HUES48 (cell line): ENCODE measurements at regions not wholly inside any gene's neighbourhood (a gene's known extent, or its start where the extent isn't known, plus 50 kb on each side); places are given as distances from the start of the nearest gene placed in this dataset.

Experiments used
- H3K27ac ChIP-seq: one replicate; pipeline ENCODE4 v1.7.0; 2013; ENCODE audit warnings: low read depth, low read length, inconsistent platforms
- H3K27me3 ChIP-seq: 2 replicates; pipeline ENCODE4 v1.6.1; 2013; ENCODE audit warnings: mild to moderate bottlenecking, low read length; ENCODE audit not compliant: control insufficient read depth, insufficient read depth
- H3K36me3 ChIP-seq: 2 replicates; pipeline ENCODE4 v1.6.1; 2013; ENCODE audit warnings: low read length; ENCODE audit not compliant: control insufficient read depth, insufficient read depth
- H3K4me1 ChIP-seq: 2 replicates; pipeline ENCODE4 v1.6.1; 2013; ENCODE audit warnings: mild to moderate bottlenecking, low read length; ENCODE audit not compliant: control insufficient read depth, insufficient read depth
- H3K4me3 ChIP-seq: 2 replicates; pipeline ENCODE4 v1.5.1; 2013; ENCODE audit warnings: mild to moderate bottlenecking, low read depth, low read length
- H3K9ac ChIP-seq: 2 replicates; pipeline ENCODE4 v1.6.1; 2013; ENCODE audit warnings: mild to moderate bottlenecking, low read depth, low read length, moderate library complexity
- H3K9me3 ChIP-seq: 2 replicates; pipeline ENCODE4 v1.6.1; 2013; ENCODE audit warnings: low read length; ENCODE audit not compliant: control insufficient read depth, insufficient read depth

DNA sequence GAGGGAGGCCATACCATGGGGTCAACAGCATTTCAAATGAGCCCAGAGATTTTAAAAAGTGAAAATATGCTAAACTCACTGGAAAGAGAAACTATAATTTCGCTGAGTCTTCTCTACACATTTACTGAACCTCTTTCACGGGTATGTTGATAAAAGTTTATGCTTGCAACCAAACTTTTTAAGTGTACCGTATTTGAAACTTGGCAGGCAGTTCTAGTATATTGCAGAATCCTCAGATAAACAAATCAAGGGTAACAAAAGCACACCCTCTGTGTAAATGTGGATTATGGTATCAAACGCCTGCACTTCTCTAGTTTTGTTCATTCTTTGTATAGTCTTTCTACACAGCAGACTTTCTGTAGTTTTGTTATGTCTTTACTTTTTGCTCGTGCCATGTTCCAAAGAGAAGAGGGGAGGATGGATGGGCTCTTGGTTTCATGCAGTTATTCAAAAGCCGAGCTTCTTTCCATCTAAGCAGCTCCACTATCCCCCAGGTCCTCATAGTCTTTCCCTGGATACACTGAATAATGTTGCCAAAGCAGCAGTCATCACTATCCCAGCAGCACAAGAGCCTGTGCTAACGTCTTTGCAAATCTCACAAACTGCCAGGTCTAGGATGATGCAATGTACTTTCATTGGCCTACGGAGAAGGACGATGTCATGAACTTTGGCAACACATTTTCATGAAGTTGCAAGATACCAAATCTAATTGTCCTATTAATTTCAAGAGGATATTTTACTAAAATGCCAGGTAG lies 131.2 kb downstream of the MPP7 start:
- H3K9me3 ChIP-seq = no peaks in the 10 kb centered on the region
- no peak overlapping the region for H3K4me3 ChIP-seq
- H3K27ac ChIP-seq = no peak overlapping the region
- H3K9ac ChIP-seq = no peak overlapping the region
- H3K4me1 ChIP-seq = peaks cover 5% of the 10 kb centered on the region; the same call in 1 of the 2 replicates
- H3K27me3 ChIP-seq = no peaks in the 10 kb centered on the region
- H3K36me3 ChIP-seq = no peaks in the 10 kb centered on the region

DNA sequence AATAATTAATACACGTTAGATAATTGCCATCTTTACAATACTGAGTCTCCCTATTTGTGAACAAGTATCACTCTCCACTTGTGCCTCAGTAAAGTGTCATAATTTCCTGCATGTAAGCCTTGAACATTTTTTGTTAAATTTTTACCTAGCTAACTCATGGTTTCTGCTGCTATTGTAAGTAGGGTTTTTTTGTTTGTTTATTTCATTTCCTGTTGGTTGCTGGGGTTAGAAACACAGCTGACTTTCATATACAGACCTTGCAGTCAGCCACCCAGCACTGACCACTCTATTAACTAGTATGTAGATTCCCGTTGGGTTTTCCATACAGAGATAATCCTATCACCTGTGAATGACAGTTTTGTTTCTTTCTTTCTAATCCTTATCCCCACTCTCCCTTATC lies 133.3 kb downstream of the MPP7 start:
- Histone ChIP-seq H3K27ac (no peak overlapping the region), H3K9me3 (no peaks in the 10 kb centered on the region), H3K9ac (no peak overlapping the region), H3K4me1 (peaks cover 5% of the 10 kb centered on the region; the same call in 1 of the 2 replicates), H3K4me3 (no peak overlapping the region), H3K27me3 (no peaks in the 10 kb centered on the region), H3K36me3 (no peaks in the 10 kb centered on the region)

DNA sequence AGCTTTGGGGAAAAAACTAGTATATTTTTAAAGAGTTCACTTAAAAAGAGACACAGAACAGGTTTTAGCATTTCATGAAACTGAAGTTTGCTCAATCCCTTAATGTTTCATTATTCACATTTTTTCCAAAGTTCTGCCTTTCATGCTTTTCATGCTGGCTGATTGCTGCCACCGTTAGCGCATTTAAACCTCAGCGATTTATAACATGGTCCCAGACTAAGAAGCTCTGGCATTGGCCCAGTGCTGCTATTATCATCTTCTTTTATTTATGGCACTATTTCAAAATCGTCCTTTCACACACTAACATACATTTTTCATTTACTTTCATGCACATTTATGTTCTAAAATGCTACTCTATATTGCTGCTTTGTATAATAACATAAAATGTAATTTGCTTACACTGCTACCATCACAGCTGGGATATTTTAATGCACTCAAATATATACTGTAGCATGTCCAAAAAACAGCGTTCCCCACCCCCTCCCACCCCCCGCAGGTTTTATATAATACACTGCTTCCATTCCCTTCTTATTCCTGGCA lies 141.9 kb downstream of the MPP7 start:
- Histone ChIP-seq H3K4me1 (peaks cover 4% of the 10 kb centered on the region; the same call in 1 of the 2 replicates), H3K9me3 (no peaks in the 10 kb centered on the region), H3K27ac (no peak overlapping the region), H3K27me3 (no peaks in the 10 kb centered on the region), H3K4me3 (no peak overlapping the region), H3K36me3 (no peaks in the 10 kb centered on the region), H3K9ac (no peak overlapping the region)

DNA sequence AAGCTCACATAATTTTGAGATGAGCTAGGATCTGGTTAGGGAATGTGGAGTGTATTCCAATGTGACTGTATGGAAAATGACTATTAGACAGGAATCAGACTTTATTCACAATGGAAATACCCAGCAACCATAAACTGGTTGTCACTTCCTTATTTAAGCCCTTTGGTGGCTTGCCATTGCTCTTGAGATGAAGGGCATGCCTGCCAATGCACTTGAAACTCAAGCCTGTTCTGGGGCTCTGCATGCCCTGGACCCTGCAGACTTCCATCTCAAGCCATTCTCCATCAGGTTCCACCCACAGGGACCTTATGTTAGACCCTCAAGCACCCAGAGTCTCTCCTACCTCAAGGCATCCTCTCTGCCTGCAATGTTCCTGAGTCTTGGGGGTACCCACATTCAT lies 145.5 kb downstream of the MPP7 start:
- no peak overlapping the region for H3K27ac ChIP-seq
- H3K9me3 ChIP-seq = no peaks in the 10 kb centered on the region

DNA sequence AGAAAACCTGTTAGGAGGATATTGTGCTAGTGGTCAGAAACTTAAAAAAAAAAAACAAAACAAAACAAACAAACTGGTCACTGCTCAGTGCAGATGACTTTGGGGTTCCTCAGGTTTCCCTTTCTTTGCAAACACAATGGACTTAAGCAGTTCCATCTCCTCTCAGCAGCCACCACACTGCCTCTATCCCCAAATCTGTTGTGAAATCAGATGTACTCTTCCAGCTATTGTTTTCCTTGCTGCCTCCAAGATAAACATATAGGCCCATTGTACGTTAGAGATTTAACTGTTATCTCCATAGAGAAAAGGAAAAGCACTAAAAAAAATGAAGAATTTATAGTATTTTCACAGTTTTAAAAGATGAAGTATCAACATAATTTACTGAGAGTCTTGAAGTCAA lies 147.1 kb downstream of the MPP7 start:
- H3K9me3 ChIP-seq = no peaks in the 10 kb centered on the region
- H3K4me1 ChIP-seq = peaks cover 4% of the 10 kb centered on the region; the same call in 1 of the 2 replicates
- no peak overlapping the region for H3K27ac ChIP-seq
- no peak overlapping the region for H3K4me3 ChIP-seq
- no peaks in the 10 kb centered on the region for H3K36me3 ChIP-seq
- no peaks in the 10 kb centered on the region for H3K27me3 ChIP-seq
- no peak overlapping the region for H3K9ac ChIP-seq

More for the DNA sequence above, 145.5 kb downstream of the MPP7 start:
- H3K36me3 ChIP-seq = no peaks in the 10 kb centered on the region
- no peaks in the 10 kb centered on the region for H3K27me3 ChIP-seq
- H3K9ac ChIP-seq = no peak overlapping the region
- H3K4me1 ChIP-seq = peaks cover 4% of the 10 kb centered on the region; the same call in 1 of the 2 replicates
- no peak overlapping the region for H3K4me3 ChIP-seq

DNA sequence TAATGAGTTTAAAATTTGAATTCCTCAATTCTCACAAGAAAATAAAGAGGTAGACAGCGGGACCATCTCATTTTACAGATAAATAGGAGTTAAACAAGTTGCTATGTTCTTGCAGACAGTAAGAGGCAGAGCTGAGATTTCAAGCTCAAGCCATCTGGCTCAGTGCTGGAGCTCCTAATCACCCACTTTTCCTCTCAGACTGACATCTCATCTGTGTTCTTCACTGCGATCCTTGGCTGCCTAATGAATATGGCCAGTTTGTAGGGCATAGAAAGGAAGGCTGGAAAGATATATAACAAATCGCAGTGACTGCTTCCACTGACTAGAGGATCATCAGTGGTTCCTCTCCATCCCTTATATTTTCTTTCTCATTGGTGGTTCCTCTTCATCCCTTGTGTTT lies 151.2 kb downstream of the MPP7 start:
- Histone ChIP-seq H3K4me3 (no peak overlapping the region), H3K9me3 (no peaks in the 10 kb centered on the region), H3K27me3 (no peaks in the 10 kb centered on the region), H3K27ac (no peak overlapping the region), H3K9ac (no peak overlapping the region), H3K36me3 (no peaks in the 10 kb centered on the region), H3K4me1 (peaks cover 8% of the 10 kb centered on the region)

DNA sequence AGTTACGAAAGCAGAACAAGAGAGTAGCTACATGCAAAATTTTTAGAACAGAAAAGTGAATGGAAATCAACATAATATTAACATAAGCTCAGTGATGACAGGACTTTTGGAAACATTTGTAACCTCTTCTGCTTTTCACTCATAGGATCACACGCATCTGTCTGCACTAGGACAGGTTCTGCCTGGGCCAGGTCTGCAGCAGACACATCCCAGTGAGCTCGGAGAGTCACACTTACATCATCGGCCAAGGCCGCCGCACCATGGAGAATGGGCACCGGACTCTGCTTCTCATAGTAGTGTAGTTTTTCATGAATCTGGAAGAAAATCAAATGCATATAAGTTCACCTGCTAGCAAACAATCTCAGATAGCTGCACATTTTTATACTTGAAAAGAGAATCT lies 150.9 kb upstream of the ODAD2 start:
- Histone ChIP-seq H3K4me1 (peaks cover 8% of the 10 kb centered on the region), H3K36me3 (no peaks in the 10 kb centered on the region), H3K27ac (no peak overlapping the region), H3K27me3 (no peaks in the 10 kb centered on the region), H3K9ac (no peak overlapping the region), H3K9me3 (no peaks in the 10 kb centered on the region), H3K4me3 (no peak overlapping the region)

DNA sequence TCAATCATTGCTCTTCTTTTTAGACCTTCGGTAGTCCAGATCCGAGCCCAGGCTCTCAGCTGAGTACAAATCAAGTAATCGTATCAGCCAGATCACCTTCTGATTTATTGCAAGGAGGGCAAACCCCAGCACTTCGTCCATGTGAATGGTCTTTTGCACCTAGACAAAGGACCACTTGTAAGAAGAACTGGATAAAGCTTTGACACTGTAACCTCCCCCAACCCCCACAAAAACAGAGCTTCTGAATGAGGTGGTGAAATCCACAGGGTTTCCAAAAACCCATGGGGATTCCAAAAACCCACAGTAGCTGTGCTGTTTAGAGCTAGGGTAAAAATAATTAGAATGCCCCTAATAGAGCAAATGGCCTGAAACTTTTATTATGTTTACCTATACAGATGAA lies 148.8 kb upstream of the ODAD2 start:
- Histone ChIP-seq H3K27me3 (no peaks in the 10 kb centered on the region), H3K4me1 (peaks cover 8% of the 10 kb centered on the region), H3K36me3 (no peaks in the 10 kb centered on the region), H3K27ac (no peak overlapping the region), H3K4me3 (no peak overlapping the region), H3K9me3 (no peaks in the 10 kb centered on the region), H3K9ac (no peak overlapping the region)

DNA sequence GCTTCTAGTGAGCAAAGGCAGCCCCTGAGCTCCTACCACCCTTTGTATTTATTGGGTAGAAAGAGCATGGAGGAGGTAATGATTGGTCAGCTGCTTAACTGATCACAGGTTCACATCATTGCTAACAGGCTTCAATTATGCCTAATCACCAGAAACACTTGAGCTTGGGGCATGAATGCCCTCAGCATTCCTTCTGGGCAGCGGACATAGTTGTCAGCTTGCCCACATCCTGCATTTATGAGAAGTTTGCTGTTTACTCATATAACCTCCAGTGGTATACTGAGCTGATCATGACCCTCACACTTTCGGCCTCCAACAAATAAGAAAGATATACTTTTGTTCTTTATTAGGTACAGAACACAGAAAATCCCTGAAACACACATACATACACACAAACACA lies 140.3 kb upstream of the ODAD2 start:
- peaks cover 8% of the 10 kb centered on the region for H3K9me3 ChIP-seq
- H3K27ac ChIP-seq = no peak overlapping the region
- no peak overlapping the region for H3K4me3 ChIP-seq
- H3K36me3 ChIP-seq = no peaks in the 10 kb centered on the region
- H3K27me3 ChIP-seq = no peaks in the 10 kb centered on the region
- H3K9ac ChIP-seq = no peak overlapping the region
- no peaks in the 10 kb centered on the region for H3K4me1 ChIP-seq

DNA sequence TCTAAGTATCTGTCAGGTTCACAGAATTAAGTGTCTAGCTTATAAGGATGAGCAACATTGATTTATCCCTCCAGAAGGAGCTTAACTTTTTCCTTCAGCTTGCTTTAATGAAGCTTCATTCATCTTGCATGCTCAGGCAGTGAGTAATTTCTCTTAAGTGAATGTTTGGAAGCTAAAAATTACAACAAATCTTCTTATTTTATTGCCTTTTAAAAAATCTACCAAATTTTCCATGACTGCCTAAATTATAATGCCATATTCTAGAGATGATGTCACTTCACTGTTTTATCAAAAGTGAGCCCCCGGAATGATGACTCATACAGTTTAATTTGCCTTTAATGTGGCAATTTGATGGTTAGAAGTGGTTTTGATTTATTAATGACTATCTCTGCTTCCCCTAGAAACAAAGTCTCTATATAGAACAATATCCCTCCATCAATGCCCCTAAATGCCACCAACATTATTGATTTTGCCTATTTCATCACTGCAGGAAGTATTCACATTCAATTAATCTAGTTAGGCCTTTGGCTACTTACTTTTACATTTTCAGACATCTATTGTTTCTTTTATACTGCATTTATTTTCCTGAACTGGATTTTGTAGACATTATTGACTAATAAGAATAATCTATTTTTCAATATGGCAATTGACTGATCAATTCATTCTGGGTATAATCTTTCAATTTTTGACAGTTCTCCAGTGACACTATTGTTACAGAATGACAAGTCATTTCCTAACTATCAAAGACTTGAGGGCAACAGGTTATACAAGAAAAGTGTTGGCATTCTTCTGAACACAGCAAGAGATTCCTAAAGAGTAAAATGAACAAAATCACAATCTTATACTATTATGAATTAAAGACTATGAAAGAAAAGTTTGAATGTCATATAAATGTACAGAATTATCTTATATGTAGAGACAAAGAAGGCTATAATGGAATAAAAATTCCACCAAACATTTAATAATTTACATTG lies 139.3 kb upstream of the ODAD2 start:
- Histone ChIP-seq H3K27me3 (no peaks in the 10 kb centered on the region), H3K9ac (no peak overlapping the region), H3K4me3 (no peak overlapping the region), H3K4me1 (no peaks in the 10 kb centered on the region), H3K36me3 (no peaks in the 10 kb centered on the region), H3K27ac (no peak overlapping the region), H3K9me3 (peaks cover 8% of the 10 kb centered on the region)

DNA sequence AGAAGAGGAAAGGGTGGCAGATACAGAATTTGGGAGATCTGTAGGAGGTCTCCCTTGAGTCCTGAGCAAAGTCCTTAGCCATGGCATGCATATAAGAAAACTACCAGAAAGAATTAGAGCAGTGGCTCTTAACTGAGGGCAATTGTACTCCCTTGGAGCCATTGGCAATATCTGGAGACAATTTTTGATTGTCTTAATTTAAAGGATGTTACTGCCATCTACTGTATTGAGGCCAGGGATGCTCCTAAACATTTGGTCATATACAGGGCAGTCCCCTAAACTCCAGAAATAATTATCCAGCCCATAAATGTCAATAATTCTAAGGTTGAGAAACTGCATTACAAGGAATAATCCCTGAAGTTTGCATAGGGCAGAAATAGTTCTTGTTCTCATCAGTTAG lies 136.4 kb upstream of the ODAD2 start:
- no peaks in the 10 kb centered on the region for H3K4me1 ChIP-seq
- H3K9me3 ChIP-seq = peaks cover 8% of the 10 kb centered on the region
- no peak overlapping the region for H3K27ac ChIP-seq
- no peak overlapping the region for H3K4me3 ChIP-seq
- H3K36me3 ChIP-seq = no peaks in the 10 kb centered on the region
- H3K27me3 ChIP-seq = no peaks in the 10 kb centered on the region
- H3K9ac ChIP-seq = no peak overlapping the region
